Endothelial cell (in vitro differentiated cells): ENCODE measurements at regions not wholly inside any gene's neighbourhood (a gene's known extent, or its start where the extent isn't known, plus 50 kb on each side); places are given as distances from the start of the nearest gene placed in this dataset.

ENCODE experiments used
- DNase-seq: peaks from one replicate; pipeline ENCODE4 v3.0.0; 2021; ENCODE audit warnings: low spot score
- H3K27ac Mint-ChIP-seq: one replicate; pipeline ENCODE4 v1.8.0; 2021; ENCODE audit warnings: mixed read lengths, inconsistent platforms; ENCODE audit not compliant: unreplicated experiment
- H3K27me3 Mint-ChIP-seq: one replicate; pipeline ENCODE4 v1.8.0; 2021; ENCODE audit warnings: mild to moderate bottlenecking, moderate library complexity, mixed read lengths, inconsistent platforms; ENCODE audit not compliant: unreplicated experiment
- H3K36me3 Mint-ChIP-seq: one replicate; pipeline ENCODE4 v1.8.0; 2021; ENCODE audit warnings: mild to moderate bottlenecking, low read depth, mixed read lengths, inconsistent platforms; ENCODE audit not compliant: unreplicated experiment
- H3K4me1 Mint-ChIP-seq: one replicate; pipeline ENCODE4 v1.8.0; 2021; ENCODE audit warnings: mild to moderate bottlenecking, mixed read lengths, inconsistent platforms; ENCODE audit not compliant: unreplicated experiment
- H3K4me3 Mint-ChIP-seq: one replicate; pipeline ENCODE4 v1.8.0; 2021; ENCODE audit warnings: mild to moderate bottlenecking, mixed read lengths, inconsistent platforms; ENCODE audit not compliant: unreplicated experiment
- H3K9me3 Mint-ChIP-seq: one replicate; pipeline ENCODE4 v1.8.0; 2021; ENCODE audit warnings: mixed read lengths, inconsistent platforms; ENCODE audit not compliant: unreplicated experiment
- TF ChIP-seq, protein P1 (sequence below): fragments of 200-600 bp; sonication (generic); IDR thresholded peaks from one replicate; pipeline ENCODE4 v1.5.0; 2021; ENCODE audit warnings: antibody characterized with exemption; ENCODE audit not compliant: unreplicated experiment

DNA sequence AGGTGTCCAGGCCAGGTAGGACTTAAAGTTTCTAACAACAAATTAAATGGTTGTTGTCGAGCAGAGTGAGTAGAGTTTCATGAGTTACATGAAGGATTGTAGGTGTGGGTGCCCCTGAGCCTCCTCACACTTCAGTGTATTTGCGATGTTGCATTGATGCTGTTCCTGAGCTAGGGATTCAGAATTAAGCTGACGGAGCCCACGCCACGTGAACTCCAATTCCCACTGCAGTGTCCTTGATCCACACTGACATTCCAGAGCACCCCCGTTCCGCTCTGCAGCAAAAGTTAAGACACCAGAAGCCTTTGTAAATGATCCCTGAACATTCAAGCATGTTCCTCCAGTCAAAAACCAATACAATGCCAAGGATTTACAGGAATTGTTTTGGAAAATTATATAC lies 78.8 kb upstream of the SEC61G start:
- Mint-ChIP-seq H3K9me3 (no peaks in the 10 kb centered on the region), H3K27ac (no peak overlapping the region)

DNA sequence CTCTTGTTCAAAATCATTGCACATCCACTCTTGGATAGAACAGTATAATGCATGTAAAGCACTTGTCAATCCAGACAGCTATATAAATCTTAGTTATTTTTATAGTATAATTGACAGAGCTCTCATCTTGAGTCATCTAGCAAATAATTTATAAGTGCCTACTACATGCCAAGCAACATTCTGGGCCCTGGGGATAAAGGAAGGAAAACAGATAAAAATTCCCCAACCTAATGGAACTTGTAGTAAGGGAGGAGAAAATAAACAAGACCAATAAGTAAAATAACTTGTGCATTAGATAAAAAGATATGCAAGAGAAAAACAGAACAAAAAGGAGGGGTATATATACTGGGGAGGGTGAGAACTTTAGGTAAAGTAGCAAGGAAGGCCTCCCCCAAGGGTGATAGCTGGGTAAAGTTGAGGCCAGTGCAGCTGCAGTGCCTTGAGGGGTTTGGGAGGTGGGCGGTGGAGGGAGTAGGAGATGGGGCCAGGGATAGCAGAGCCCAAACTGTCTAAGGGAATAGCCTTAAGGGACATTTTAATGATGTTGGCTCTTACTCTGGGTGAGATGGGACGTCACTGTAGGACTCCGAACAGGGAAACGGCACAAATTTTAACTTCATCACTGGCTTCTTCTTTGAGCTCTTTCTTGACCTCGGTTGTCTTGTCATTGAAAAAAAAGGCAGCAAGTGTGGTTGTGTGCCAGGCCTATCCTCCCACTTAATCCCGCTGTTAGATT lies 79.3 kb upstream of the SEC61G start:
- no peaks in the 10 kb centered on the region for H3K36me3 Mint-ChIP-seq
- DNase-seq: no peak
- no peak overlapping the region for H3K27ac Mint-ChIP-seq
- no peaks in the 10 kb centered on the region for H3K9me3 Mint-ChIP-seq
- TF ChIP-seq, protein P1, sequence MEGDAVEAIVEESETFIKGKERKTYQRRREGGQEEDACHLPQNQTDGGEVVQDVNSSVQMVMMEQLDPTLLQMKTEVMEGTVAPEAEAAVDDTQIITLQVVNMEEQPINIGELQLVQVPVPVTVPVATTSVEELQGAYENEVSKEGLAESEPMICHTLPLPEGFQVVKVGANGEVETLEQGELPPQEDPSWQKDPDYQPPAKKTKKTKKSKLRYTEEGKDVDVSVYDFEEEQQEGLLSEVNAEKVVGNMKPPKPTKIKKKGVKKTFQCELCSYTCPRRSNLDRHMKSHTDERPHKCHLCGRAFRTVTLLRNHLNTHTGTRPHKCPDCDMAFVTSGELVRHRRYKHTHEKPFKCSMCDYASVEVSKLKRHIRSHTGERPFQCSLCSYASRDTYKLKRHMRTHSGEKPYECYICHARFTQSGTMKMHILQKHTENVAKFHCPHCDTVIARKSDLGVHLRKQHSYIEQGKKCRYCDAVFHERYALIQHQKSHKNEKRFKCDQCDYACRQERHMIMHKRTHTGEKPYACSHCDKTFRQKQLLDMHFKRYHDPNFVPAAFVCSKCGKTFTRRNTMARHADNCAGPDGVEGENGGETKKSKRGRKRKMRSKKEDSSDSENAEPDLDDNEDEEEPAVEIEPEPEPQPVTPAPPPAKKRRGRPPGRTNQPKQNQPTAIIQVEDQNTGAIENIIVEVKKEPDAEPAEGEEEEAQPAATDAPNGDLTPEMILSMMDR: no peak
- H3K27me3 Mint-ChIP-seq: peaks cover 3% of the 10 kb centered on the region
- H3K4me1 Mint-ChIP-seq: peaks cover 4% of the 10 kb centered on the region
- H3K4me3 Mint-ChIP-seq: no peak overlapping the region

More for the DNA sequence above, 78.8 kb upstream of the SEC61G start:
- no peak overlapping the region for H3K4me3 Mint-ChIP-seq
- TF ChIP-seq, protein P1: no peak
- no peak for DNase-seq
- H3K4me1 Mint-ChIP-seq: peaks cover 4% of the 10 kb centered on the region
- peaks cover 3% of the 10 kb centered on the region for H3K27me3 Mint-ChIP-seq
- H3K36me3 Mint-ChIP-seq: no peaks in the 10 kb centered on the region

DNA sequence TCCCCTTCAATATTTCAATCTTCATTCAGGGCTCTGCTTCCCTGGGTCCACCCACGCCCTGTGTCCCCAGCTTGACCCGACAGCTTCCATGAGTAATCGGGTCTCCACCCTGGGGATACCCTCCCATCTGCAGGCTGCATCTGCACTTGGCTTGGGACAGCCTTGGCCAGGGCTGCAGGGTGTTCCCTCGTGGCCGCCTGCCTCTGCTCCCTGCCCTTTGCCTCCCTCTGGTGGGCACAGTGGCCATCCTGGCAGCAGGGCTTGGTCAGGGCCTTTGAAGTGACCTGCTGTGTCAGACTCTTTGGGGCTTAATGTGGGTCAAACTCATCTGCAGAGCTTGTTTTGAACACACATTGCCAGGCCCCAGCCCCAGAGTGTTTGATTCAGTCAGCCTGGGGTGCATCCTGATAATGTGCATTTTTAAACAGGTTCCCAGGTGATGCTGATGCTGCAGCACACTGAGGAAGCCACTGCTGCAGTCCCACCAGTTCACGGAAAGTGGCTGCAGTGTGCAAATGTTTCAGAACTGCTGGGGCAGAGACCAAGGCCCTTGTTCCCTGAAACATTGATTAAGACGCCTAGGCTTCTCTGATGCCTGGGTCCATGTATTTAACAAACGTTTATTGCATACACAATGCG lies 80.7 kb upstream of the SEC61G start:
- Mint-ChIP-seq H3K27me3 (peaks cover 3% of the 10 kb centered on the region), H3K27ac (no peak overlapping the region), H3K36me3 (no peaks in the 10 kb centered on the region), H3K9me3 (no peaks in the 10 kb centered on the region), H3K4me3 (no peak overlapping the region), H3K4me1 (peaks cover 4% of the 10 kb centered on the region)
- TF ChIP-seq, protein P1: peak; percentile 51
- DNase-seq: peak; percentile 81

DNA sequence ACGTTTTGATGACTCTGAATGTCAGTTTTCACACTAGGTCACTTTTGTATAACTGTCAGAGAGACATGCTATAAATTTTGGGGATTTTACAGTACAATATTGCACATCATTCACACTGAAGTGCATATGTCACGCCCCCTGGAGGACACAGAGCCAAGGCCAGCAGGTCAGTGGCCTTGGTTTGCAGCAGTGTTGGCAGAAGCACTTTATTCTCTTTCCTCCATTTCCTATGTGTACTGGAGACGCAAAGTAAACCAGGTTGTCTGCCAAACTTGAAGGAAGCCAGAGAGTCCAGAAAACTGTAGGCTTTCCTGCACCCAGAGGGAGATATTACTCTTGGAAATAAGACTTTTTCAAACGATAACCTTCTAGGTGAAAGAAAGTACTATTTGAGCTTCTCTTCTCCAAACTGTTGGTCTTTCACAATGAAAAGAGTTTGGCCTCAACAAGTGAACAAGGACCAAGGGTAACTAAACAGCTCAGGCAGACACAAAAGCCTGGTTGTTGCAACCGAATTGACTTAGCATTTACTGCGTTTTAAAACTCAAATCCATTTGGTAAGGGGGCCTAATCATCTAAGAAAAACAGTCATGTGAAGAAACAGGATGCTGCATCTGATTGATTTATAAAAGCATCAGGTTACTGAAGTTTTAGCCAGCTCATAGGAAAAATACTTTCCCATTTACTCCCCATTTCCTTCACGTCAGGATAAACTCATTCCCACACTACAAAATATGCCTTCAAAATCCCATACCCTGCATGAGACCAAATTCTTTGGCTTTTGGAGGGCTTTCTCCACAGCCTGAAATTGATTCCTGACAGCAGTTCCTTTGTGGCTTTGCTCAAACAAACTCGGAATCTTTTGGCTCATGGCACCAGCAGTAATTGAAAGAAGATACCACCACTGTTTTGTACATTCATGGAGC lies 83.0 kb upstream of the SEC61G start:
- H3K4me1 Mint-ChIP-seq: peaks cover 4% of the 10 kb centered on the region
- DNase-seq: peak; percentile 55
- no peak overlapping the region for H3K27ac Mint-ChIP-seq
- H3K4me3 Mint-ChIP-seq: no peak overlapping the region
- H3K9me3 Mint-ChIP-seq: no peaks in the 10 kb centered on the region
- TF ChIP-seq, protein P1: peak; percentile 70
- peaks cover 3% of the 10 kb centered on the region for H3K27me3 Mint-ChIP-seq
- H3K36me3 Mint-ChIP-seq: no peaks in the 10 kb centered on the region
